ENCODE measurements at regions not wholly inside any gene's neighbourhood (a gene's known extent, or its start where the extent isn't known, plus 50 kb on each side); places are given as distances from the start of the nearest gene placed in this dataset.

DNA sequence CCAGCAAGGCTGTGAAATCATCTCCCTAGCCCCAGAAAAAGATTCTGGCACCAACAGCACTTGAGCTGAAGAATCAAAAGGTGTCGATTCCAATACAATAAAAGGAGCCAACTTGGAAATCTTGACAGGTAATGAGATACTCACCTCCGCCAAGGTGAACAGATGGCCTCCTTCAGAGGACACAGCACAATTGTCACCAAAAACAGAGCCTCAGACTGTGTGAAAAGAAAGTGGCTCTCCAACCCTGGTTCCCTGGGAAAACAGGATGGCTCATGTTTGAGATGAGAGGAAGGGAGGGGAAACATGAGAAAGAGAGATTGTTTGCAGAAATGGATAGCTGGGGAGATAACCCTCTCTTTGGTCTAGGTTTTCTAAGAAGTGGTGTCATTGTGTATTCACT is 168.9 kb downstream of the HS3ST1 start:
- Histone ChIP-seq H3K4me3 (replicated peaks in 1 of 2; ENCODE audit: low read depth in 1 of 2, low read length in 2 of 2) (no peak overlapping the region), H3K9me3 (ENCODE audit: control insufficient read depth in 1 of 2, insufficient read depth in 1 of 2, low read depth in 1 of 2, low read length in 2 of 2) (no peaks in the 10 kb centered on the region), H3K79me2 (ENCODE audit: insufficient read depth, low read length) (no peaks in the 10 kb centered on the region), H3K4me2 (ENCODE audit: low read length) (no peak overlapping the region), H3K27ac (ENCODE audit: low read depth, low read length) (no peak overlapping the region), H4K20me1 (ENCODE audit: insufficient read depth) (no peaks in the 10 kb centered on the region), H3K36me3 (ENCODE audit: control insufficient read depth in 1 of 2, insufficient read depth in 2 of 2, low read length in 2 of 2) (no peaks in the 10 kb centered on the region), H3K27me3 (ENCODE audit: insufficient read depth, low read length) (no peaks in the 10 kb centered on the region), H3K4me1 (ENCODE audit: control insufficient read depth in 1 of 2, insufficient read depth in 2 of 2, low read length in 2 of 2) (no peaks in the 10 kb centered on the region), H2AFZ (ENCODE audit: low read depth, low read length, poor library complexity, severe bottlenecking) (no peak overlapping the region), H3K9me2 (ENCODE audit: insufficient read depth) (no peaks in the 10 kb centered on the region), H3K9ac (ENCODE audit: low read length) (no peak overlapping the region)
- ATAC-seq: no peak
- DNase-seq (ENCODE audit: low read depth, low spot score): no peak
- intact Hi-C loops (cut with micrococcal nuclease): no loop called here
- TF ChIP-seq, protein P1, sequence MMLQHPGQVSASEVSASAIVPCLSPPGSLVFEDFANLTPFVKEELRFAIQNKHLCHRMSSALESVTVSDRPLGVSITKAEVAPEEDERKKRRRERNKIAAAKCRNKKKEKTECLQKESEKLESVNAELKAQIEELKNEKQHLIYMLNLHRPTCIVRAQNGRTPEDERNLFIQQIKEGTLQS (IDR thresholded peaks at IDR 0.05): no peak
- no peak for TF ChIP-seq ZNF274 (IDR thresholded peaks at IDR 0.05; ENCODE audit: low read depth, low read length)
- TF ChIP-seq, protein P2, sequence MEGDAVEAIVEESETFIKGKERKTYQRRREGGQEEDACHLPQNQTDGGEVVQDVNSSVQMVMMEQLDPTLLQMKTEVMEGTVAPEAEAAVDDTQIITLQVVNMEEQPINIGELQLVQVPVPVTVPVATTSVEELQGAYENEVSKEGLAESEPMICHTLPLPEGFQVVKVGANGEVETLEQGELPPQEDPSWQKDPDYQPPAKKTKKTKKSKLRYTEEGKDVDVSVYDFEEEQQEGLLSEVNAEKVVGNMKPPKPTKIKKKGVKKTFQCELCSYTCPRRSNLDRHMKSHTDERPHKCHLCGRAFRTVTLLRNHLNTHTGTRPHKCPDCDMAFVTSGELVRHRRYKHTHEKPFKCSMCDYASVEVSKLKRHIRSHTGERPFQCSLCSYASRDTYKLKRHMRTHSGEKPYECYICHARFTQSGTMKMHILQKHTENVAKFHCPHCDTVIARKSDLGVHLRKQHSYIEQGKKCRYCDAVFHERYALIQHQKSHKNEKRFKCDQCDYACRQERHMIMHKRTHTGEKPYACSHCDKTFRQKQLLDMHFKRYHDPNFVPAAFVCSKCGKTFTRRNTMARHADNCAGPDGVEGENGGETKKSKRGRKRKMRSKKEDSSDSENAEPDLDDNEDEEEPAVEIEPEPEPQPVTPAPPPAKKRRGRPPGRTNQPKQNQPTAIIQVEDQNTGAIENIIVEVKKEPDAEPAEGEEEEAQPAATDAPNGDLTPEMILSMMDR (IDR thresholded peaks at IDR 0.05 in 2 of 3, conservative IDR thresholded peaks at IDR 0.05 in 1 of 3; ENCODE audit: borderline replicate concordance in 1 of 3, insufficient read depth in 1 of 3, low read depth in 2 of 3, low read length in 2 of 3): no peak
- no peak for TF ChIP-seq SRF (IDR thresholded peaks at IDR 0.05; ENCODE audit: low read depth)
- no peak for TF ChIP-seq POLR2AphosphoS5 (IDR thresholded peaks at IDR 0.05; ENCODE audit: low read depth, low read length)
- no peak for TF ChIP-seq SIN3A (IDR thresholded peaks at IDR 0.05; ENCODE audit: low read depth)
- TF ChIP-seq EGR1 (IDR thresholded peaks at IDR 0.05; ENCODE audit: low read depth): no peak
- no peak for TF ChIP-seq JUND (IDR thresholded peaks at IDR 0.05)
- no peak for TF ChIP-seq ELF1 (IDR thresholded peaks at IDR 0.05; ENCODE audit: borderline replicate concordance, low read depth)
- TF ChIP-seq, protein P3, sequence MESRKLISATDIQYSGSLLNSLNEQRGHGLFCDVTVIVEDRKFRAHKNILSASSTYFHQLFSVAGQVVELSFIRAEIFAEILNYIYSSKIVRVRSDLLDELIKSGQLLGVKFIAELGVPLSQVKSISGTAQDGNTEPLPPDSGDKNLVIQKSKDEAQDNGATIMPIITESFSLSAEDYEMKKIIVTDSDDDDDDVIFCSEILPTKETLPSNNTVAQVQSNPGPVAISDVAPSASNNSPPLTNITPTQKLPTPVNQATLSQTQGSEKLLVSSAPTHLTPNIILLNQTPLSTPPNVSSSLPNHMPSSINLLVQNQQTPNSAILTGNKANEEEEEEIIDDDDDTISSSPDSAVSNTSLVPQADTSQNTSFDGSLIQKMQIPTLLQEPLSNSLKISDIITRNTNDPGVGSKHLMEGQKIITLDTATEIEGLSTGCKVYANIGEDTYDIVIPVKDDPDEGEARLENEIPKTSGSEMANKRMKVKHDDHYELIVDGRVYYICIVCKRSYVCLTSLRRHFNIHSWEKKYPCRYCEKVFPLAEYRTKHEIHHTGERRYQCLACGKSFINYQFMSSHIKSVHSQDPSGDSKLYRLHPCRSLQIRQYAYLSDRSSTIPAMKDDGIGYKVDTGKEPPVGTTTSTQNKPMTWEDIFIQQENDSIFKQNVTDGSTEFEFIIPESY (IDR thresholded peaks at IDR 0.05; ENCODE audit: extremely low read depth, insufficient replicate concordance, low read length): no peak
- no peak for TF ChIP-seq EZH2 (IDR thresholded peaks at IDR 0.05)
- TF ChIP-seq TCF7L2 (IDR thresholded peaks at IDR 0.05; ENCODE audit: borderline replicate concordance, extremely low read depth, insufficient read depth, insufficient read length): no peak
- no peak for TF ChIP-seq CEBPB (IDR thresholded peaks at IDR 0.05; ENCODE audit: low read depth)
- ChIA-PET POLR2A (no interaction called here), RAD21 (ENCODE audit: low non-redundant PET in 1 of 2, low total read pairs in 2 of 2, uncharacterized antibody in 2 of 2, unreplicated experiment in 2 of 2) (no interaction called here), CTCF (no interaction called here)
- BruUV-seq (replicated peaks): no TSS peak
